ENCODE measurements at regions not wholly inside any gene's neighbourhood (a gene's known extent, or its start where the extent isn't known, plus 50 kb on each side); places are given as distances from the start of the nearest gene placed in this dataset.

- Mint-ChIP-seq H3K27me3 (ENCODE audit: insufficient read depth) (no peaks in the 10 kb centered on the region), H3K9me3 (peaks cover 30% of the 10 kb centered on the region), H3K36me3 (ENCODE audit: low read depth) (peaks cover 7% of the 10 kb centered on the region), H3K4me3 (no peak overlapping the region), H3K27ac (no peak overlapping the region), H3K4me1 (peaks cover 7% of the 10 kb centered on the region)
- Histone ChIP-seq H3K9ac (ENCODE audit: extremely low read depth, low read length, poor library complexity, severe bottlenecking) (no peak overlapping the region), H3K27me3 (ENCODE audit: control insufficient read depth, insufficient read depth, low read length, poor library complexity, severe bottlenecking) (no peaks in the 10 kb centered on the region), H3K4me3 (ENCODE audit: low read length) (no peak overlapping the region), H3K27ac (ENCODE audit: low read depth, low read length) (no peak overlapping the region), H3K4me1 (ENCODE audit: control insufficient read depth, insufficient read depth, low read length) (no peaks in the 10 kb centered on the region), H3K9me3 (ENCODE audit: control insufficient read depth, low read length) (peaks cover 17% of the 10 kb centered on the region), H3K36me3 (ENCODE audit: control insufficient read depth, insufficient read depth, low read length) (no peaks in the 10 kb centered on the region)
- 86 to 100% methylated on average over 1 of the region's 1 CpG for WGBS, 2 experiments (ENCODE audit: insufficient coverage in 1 of 2, insufficient read length in 1 of 2)
- DNase-seq, result no peak
- no peak for TF ChIP-seq CTCF (conservative IDR thresholded peaks at IDR 0.05)
Measured at GRCh38 chr3:110708156-110708555, 363.5 kb upstream of the NECTIN3 start.

- peaks cover 17% of the 10 kb centered on the region for H3K9me3 ChIP-seq (ENCODE audit: control insufficient read depth, low read length)
- no peaks in the 10 kb centered on the region for H3K27me3 Mint-ChIP-seq (ENCODE audit: insufficient read depth)
- peaks cover 15% of the 10 kb centered on the region for H3K9me3 Mint-ChIP-seq
- no peaks in the 10 kb centered on the region for H3K27me3 ChIP-seq (ENCODE audit: control insufficient read depth, insufficient read depth, low read length, poor library complexity, severe bottlenecking)
- 91 to 97% methylated on average over 4 to 7 of the region's 7 CpGs for WGBS, 2 experiments (ENCODE audit: insufficient coverage in 1 of 2, insufficient read length in 1 of 2)
- no peak overlapping the region for H3K4me3 Mint-ChIP-seq
- H3K27ac Mint-ChIP-seq, result peak overlapping the region; percentile 44
- H3K4me1 ChIP-seq (ENCODE audit: control insufficient read depth, insufficient read depth, low read length), result no peaks in the 10 kb centered on the region
- H3K36me3 Mint-ChIP-seq (ENCODE audit: low read depth), result peaks cover 3% of the 10 kb centered on the region
- no peak overlapping the region for H3K9ac ChIP-seq (ENCODE audit: extremely low read depth, low read length, poor library complexity, severe bottlenecking)
- TF ChIP-seq CTCF (conservative IDR thresholded peaks at IDR 0.05), result no peak
- no peak for DNase-seq
- H3K27ac ChIP-seq (ENCODE audit: low read depth, low read length), result no peak overlapping the region
- no peak overlapping the region for H3K4me3 ChIP-seq (ENCODE audit: low read length)
- H3K36me3 ChIP-seq (ENCODE audit: control insufficient read depth, insufficient read depth, low read length), result no peaks in the 10 kb centered on the region
- peaks cover 7% of the 10 kb centered on the region for H3K4me1 Mint-ChIP-seq
Measured at GRCh38 chr3:110710156-110710555, 361.5 kb upstream of the NECTIN3 start.

DNA sequence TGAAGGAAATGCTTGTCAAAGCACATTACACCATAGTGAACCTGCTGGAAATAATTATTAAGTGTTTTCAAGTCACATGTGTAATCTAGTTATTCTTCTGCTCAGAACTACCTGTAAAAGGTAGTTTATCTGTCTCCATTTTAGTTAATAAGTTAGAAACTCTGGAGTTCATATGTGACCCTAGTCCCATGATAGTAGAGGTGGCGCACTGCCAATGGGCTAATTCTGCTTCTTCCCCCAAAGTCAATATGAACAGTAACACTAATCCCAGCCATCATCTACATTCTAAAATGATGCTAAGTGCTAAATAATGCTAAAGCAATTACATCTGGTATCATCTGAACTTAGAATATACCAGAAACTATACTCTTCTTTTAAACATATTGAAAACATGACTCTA is 361.0 kb upstream of the NECTIN3 start:
- Mint-ChIP-seq H3K9me3 (peaks cover 13% of the 10 kb centered on the region), H3K36me3 (ENCODE audit: low read depth) (peaks cover 3% of the 10 kb centered on the region), H3K4me3 (no peak overlapping the region), H3K27ac (no peak overlapping the region), H3K4me1 (peaks cover 7% of the 10 kb centered on the region), H3K27me3 (ENCODE audit: insufficient read depth) (no peaks in the 10 kb centered on the region)
- no peak for TF ChIP-seq CTCF (conservative IDR thresholded peaks at IDR 0.05)
- Histone ChIP-seq H3K4me1 (ENCODE audit: control insufficient read depth, insufficient read depth, low read length) (no peaks in the 10 kb centered on the region), H3K4me3 (ENCODE audit: low read length) (no peak overlapping the region), H3K9me3 (ENCODE audit: control insufficient read depth, low read length) (peaks cover 16% of the 10 kb centered on the region), H3K27ac (ENCODE audit: low read depth, low read length) (no peak overlapping the region), H3K9ac (ENCODE audit: extremely low read depth, low read length, poor library complexity, severe bottlenecking) (no peak overlapping the region), H3K36me3 (ENCODE audit: control insufficient read depth, insufficient read depth, low read length) (no peaks in the 10 kb centered on the region), H3K27me3 (ENCODE audit: control insufficient read depth, insufficient read depth, low read length, poor library complexity, severe bottlenecking) (no peaks in the 10 kb centered on the region)
- 80 to 100% methylated on average over 1 of the region's 1 CpG for WGBS, 2 experiments (ENCODE audit: insufficient coverage in 1 of 2, insufficient read length in 1 of 2)
- no peak for DNase-seq

Measured in endodermal cell (in vitro differentiated cells).